ENCODE measurements at regions not wholly inside any gene's neighbourhood (a gene's known extent, or its start where the extent isn't known, plus 50 kb on each side); places are given as distances from the start of the nearest gene placed in this dataset.
A peak's percentile ranks its signal among the peaks of the same experiment; 100 is the strongest.
"Not testable (repeated sequence)": the region's sequence is repeated elsewhere in the genome, so short reads cannot be mapped to it uniquely, and the experiment has no call there.

- no peak for DNase-seq
Measured at GRCh38 chr3:185995352-185995751, 57.5 kb upstream of the TRA2B start.

GRCh38 chr3:185992831-185993374 lies 55.1 kb upstream of the TRA2B start:
- peak in 3 of 51 donors; percentile 2 to 13 (median 11) for DNase-seq

DNA sequence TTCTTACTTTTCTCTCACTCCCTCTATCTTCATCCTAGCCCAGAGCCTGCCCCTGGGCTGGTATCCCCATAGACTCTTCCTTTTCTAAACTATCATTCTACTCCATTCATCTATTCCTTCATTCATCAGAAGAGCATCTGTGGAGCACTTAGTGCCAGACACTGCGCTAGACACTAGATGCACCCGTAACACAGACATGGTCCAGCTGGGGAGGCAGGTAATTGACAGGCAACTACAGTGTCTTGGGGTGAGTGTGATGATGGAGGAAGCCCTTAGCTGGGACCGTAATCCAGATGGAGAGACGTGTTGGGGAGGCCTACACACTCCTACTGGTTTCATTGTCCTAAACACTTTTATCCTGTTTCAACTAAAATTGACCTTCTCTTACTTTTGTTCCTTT lies 53.2 kb upstream of the TRA2B start:
- not testable (repeated sequence) for DNase-seq

DNA sequence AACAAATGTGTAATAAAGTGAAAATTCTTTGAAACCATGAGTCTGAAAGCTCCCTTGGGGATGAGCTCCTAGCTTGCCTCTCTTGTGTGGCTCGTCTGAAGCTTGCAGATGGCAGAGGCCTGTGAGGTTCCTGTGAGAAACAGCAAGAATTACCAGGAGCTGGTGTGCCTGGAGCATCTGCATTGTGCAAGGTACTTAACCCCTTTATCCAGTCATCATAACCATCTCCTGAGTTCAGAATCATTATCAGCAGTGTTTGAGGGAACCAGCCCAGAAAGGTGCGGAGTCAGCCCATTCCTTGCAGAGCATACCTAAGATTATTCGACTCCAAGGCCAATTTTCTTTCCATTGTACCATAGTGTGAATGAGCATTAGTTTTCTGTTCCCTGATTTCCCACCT lies 51.7 kb upstream of the TRA2B start:
- DNase-seq, result no peak

DNA sequence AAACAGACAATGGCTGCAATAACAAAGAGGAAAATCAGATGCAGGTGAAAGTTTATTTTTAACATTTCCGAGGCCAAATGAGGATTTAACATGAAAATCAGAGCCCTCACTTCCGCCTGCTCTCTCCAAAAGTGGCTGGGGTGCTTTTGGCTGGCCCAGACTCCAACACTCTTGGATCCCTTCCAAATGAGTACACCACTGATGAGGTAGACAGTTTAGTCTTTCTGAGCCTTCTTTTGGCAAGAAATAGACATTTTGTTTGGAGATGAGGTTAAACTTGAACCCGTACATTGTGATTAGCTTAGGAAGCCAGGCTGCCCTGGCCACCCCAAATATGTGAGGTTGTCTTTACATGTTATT lies 51.0 kb upstream of the TRA2B start:
- DNase-seq, result peak in 1 of 51 donors; percentile 2

DNA sequence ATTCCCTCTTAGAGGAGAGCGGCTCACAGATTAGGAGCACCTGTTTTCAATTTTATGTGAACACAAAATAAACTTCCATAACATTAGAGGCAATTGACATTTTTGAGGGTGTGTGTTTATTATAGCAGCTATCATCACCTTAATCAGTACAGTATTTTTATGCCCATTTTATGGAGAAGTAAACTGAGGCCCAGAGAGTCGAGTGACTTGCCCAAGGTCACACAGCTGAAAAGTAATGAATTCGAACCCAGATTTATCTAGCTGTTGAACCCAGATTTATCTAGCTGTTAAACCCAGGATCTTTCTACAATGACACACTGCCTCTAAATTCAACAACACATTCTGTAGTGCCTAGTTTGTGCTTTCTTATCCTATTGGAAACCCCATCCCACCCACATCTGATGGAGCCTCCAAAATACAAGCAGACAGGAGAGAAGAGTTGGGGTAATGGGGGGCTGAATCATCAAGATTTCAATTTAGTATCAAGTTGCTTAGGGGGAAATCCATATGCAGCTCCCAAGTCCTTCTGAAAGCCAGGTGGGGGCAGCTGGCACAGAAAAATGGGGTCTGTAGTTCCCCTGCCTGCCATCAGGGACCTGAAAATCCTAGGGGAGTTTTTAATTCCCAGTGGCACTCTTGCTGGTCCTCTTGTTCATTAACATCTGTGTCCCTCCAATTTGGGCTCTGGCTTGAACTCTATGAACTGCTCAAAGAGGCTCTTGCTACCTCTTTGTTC lies 50.4 kb upstream of the TRA2B start:
- DNase-seq, result no peak
